ENCODE measurements at regions not wholly inside any gene's neighbourhood (a gene's known extent, or its start where the extent isn't known, plus 50 kb on each side); places are given as distances from the start of the nearest gene placed in this dataset.

DNA sequence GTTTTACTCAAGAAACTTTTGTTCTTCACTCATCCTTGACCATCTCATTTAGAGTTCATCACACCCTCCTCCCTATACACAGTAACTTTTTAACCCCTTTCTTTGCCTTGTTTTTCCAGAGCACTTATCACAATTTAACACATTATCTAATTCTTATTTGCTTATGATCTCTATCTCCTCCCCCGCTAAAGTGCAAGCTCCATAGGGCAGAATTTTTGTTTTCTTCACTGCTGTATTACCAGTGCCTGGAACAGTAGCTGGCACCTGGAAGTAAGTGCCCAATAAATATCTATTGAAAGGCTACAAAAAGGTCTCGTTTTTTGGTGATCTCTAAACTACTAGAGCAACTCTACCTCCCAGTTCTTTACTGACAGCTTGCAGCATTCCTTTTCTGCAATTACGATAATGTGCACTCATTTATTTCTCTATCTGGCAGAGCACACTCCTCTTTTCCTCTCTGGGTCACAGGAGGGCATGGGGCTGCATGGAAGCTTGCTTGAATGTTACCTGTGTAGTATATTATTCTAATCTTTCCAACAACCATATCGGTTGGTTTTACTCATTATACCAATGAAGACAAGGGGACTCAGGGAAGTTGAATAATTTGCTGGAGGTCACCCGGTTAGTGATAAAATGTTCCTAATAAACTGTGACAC lies 57.4 kb upstream of the CHST9 start:
- Histone ChIP-seq H3K27ac (no peak overlapping the region), H3K27me3 (no peaks in the 10 kb centered on the region), H3K36me3 (no peaks in the 10 kb centered on the region), H3K9me3 (no peaks in the 10 kb centered on the region), H3K4me1 (no peaks in the 10 kb centered on the region), H3K4me3 (no peak overlapping the region)
- ATAC-seq: no peak
- TF ChIP-seq, protein P1, sequence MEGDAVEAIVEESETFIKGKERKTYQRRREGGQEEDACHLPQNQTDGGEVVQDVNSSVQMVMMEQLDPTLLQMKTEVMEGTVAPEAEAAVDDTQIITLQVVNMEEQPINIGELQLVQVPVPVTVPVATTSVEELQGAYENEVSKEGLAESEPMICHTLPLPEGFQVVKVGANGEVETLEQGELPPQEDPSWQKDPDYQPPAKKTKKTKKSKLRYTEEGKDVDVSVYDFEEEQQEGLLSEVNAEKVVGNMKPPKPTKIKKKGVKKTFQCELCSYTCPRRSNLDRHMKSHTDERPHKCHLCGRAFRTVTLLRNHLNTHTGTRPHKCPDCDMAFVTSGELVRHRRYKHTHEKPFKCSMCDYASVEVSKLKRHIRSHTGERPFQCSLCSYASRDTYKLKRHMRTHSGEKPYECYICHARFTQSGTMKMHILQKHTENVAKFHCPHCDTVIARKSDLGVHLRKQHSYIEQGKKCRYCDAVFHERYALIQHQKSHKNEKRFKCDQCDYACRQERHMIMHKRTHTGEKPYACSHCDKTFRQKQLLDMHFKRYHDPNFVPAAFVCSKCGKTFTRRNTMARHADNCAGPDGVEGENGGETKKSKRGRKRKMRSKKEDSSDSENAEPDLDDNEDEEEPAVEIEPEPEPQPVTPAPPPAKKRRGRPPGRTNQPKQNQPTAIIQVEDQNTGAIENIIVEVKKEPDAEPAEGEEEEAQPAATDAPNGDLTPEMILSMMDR (IDR thresholded peaks at IDR 0.05): no peak
- intact Hi-C loops (cut with DNase I): no loop called here
- 50 to 64% (median 58%) methylated on average over 4 to 5 of the region's 5 CpGs for WGBS, 4 donors
- DNase-seq: no peak

DNA sequence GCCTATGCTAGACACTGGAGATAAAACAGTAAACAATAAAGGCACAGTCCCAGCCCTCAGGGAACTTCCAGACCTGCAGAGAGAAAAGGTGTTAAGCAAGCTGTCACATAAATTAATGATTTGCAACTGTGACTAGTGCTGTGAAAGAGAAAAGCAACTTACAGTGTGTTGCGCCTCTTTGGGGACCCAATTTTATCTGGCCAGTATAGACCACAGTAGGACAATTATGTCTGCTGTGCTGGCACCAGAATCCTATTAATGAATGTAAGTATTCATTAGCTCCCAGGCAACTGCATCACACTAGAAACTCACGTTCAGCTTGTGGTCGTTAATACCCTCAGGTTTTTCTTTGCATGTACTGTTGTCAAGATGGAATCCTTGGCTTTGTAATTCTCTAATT lies 55.3 kb upstream of the CHST9 start:
- Histone ChIP-seq H3K27me3 (no peaks in the 10 kb centered on the region), H3K4me1 (no peaks in the 10 kb centered on the region), H3K27ac (no peak overlapping the region), H3K9me3 (no peaks in the 10 kb centered on the region), H3K4me3 (no peak overlapping the region), H3K36me3 (no peaks in the 10 kb centered on the region)
- 61 to 77% (median 70%) methylated on average over 3 of the region's 3 CpGs for WGBS, 4 donors
- intact Hi-C loops (cut with DNase I): no loop called here
- DNase-seq (no peak), ATAC-seq (no peak)
- no peak for TF ChIP-seq POLR2A (IDR thresholded peaks at IDR 0.05)
- TF ChIP-seq, protein P1 (IDR thresholded peaks at IDR 0.05): no peak

- Histone ChIP-seq H3K4me3 (no peak overlapping the region), H3K36me3 (no peaks in the 10 kb centered on the region), H3K4me1 (no peaks in the 10 kb centered on the region), H3K27me3 (no peaks in the 10 kb centered on the region), H3K27ac (no peak overlapping the region), H3K9me3 (no peaks in the 10 kb centered on the region)
- DNase-seq (no peak), ATAC-seq (no peak)
- intact Hi-C loops (cut with DNase I): no loop called here
- WGBS, 4 donors: 78 to 82% (median 81%) methylated on average over 4 of the region's 4 CpGs
- TF ChIP-seq, protein P1 (IDR thresholded peaks at IDR 0.05): no peak
- TF ChIP-seq POLR2A (IDR thresholded peaks at IDR 0.05): no peak
These were observed 54.6 kb upstream of the CHST9 start for GRCh38 chr18:27239669-27240068.

GRCh38 chr18:27235218-27235870 lies 50.2 kb upstream of the CHST9 start:
- intact Hi-C loops (cut with DNase I): no loop called here
- ATAC-seq (no peak), DNase-seq (no peak)
- WGBS, 4 donors: 47 to 79% (median 74%) methylated on average over 4 of the region's 4 CpGs
- Histone ChIP-seq H3K4me3 (no peak overlapping the region), H3K27me3 (no peaks in the 10 kb centered on the region), H3K36me3 (no peaks in the 10 kb centered on the region), H3K4me1 (no peaks in the 10 kb centered on the region), H3K27ac (no peak overlapping the region), H3K9me3 (no peaks in the 10 kb centered on the region)
- no peak for TF ChIP-seq POLR2A (IDR thresholded peaks at IDR 0.05)
- TF ChIP-seq, protein P1 (IDR thresholded peaks at IDR 0.05): no peak
